IMR-90 (cell line): ENCODE measurements at regions not wholly inside any gene's neighbourhood (a gene's known extent, or its start where the extent isn't known, plus 50 kb on each side); places are given as distances from the start of the nearest gene placed in this dataset.
A peak's percentile ranks its signal among the peaks of the same experiment; 100 is the strongest.

Experiments used
- ATAC-seq: fragments of 200-7000 bp; cut with Tn5 transposase; 2 replicates; pipeline ENCODE4 v1.9.1; 2020; ENCODE audit warnings: low read depth, mild to moderate bottlenecking, moderate library complexity
- BruUV-seq: library from RNA; stranded (reverse); fragments of 400-500 nt; replicated peaks from 2 replicates; lab custom pipeline; 2021; lab: Mats Ljungman, UMichigan
- CTCF ChIA-PET: fragments of 300-600 bp; formaldehyde crosslinking; extraction: SDS; loops from one replicate; lab custom pipeline; 2021; ENCODE audit warnings: antibody characterized with exemption; lab: Yijun Ruan, JAX
- POLR2A ChIA-PET: fragments of 300-600 bp; sonication (Branson Sonifier 250); formaldehyde crosslinking; loops from one replicate; lab custom pipeline; 2022; ENCODE audit warnings: antibody characterized with exemption; ENCODE audit not compliant: unreplicated experiment; lab: Charles Lee
- DNase-seq: peaks from one replicate; pipeline ENCODE4 v3.0.0; 2013
- H2AFZ ChIP-seq: replicated peaks from 2 replicates; pipeline ENCODE3; 2013; ENCODE audit warnings: low read length, mild to moderate bottlenecking; ENCODE audit not compliant: poor library complexity
- H2AK5ac ChIP-seq: 2 replicates; pipeline ENCODE4 v1.6.1; 2013; ENCODE audit warnings: low read depth, low read length, inconsistent platforms
- H2AK9ac ChIP-seq: replicated peaks from 2 replicates; pipeline ENCODE3; 2013; ENCODE audit warnings: mild to moderate bottlenecking, low read depth, low read length, moderate library complexity; ENCODE audit not compliant: poor library complexity
- H2BK120ac ChIP-seq: 2 replicates; pipeline ENCODE4 v1.6.1; 2013; ENCODE audit warnings: low read depth, low read length, inconsistent platforms
- H2BK15ac ChIP-seq: 3 replicates; pipeline ENCODE4 v1.6.1; 2013; ENCODE audit warnings: low read depth, low read length, inconsistent platforms
- H2BK20ac ChIP-seq: 2 replicates; pipeline ENCODE4 v1.6.1; 2013; ENCODE audit warnings: low read depth, mild to moderate bottlenecking, inconsistent platforms, low read length, moderate library complexity
- H2BK5ac ChIP-seq: 2 replicates; pipeline ENCODE4 v1.6.1; 2013; ENCODE audit warnings: mild to moderate bottlenecking, low read depth, low read length, inconsistent platforms; ENCODE audit not compliant: poor library complexity, severe bottlenecking
- H3K14ac ChIP-seq: replicated peaks from 2 replicates; pipeline ENCODE4 v1.6.1; 2013; ENCODE audit warnings: low read depth, low read length, inconsistent platforms
- H3K18ac ChIP-seq: 2 replicates; pipeline ENCODE4 v1.6.1; 2013; ENCODE audit warnings: low read depth, low read length, control low read depth
- H3K23ac ChIP-seq: 2 replicates; pipeline ENCODE4 v1.6.1; 2013; ENCODE audit warnings: low read depth, low read length, inconsistent platforms
- H3K27ac ChIP-seq: 2 replicates; pipeline ENCODE4 v1.5.1; 2013; ENCODE audit warnings: mild to moderate bottlenecking, control low read depth, low read length; ENCODE audit not compliant: insufficient read depth
- H3K27me3 ChIP-seq: 2 replicates; pipeline ENCODE4 v1.6.1; 2013; ENCODE audit warnings: low read length; ENCODE audit not compliant: control insufficient read depth, insufficient read depth
- H3K36me3 ChIP-seq: 2 replicates; pipeline ENCODE4 v1.6.1; 2013; ENCODE audit warnings: low read length, mixed read lengths; ENCODE audit not compliant: control insufficient read depth, insufficient read depth
- H3K4ac ChIP-seq: 2 replicates; pipeline ENCODE4 v1.6.1; 2013; ENCODE audit warnings: low read depth, low read length, inconsistent platforms
- H3K4me1 ChIP-seq: 2 replicates; pipeline ENCODE4 v1.6.1; 2013; ENCODE audit warnings: low read length, mixed read lengths; ENCODE audit not compliant: control insufficient read depth, insufficient read depth
- H3K4me2 ChIP-seq: 2 replicates; pipeline ENCODE4 v1.6.1; 2013; ENCODE audit warnings: low read depth, mild to moderate bottlenecking, control low read depth, low read length, moderate library complexity
- H3K4me3 ChIP-seq: 2 replicates; pipeline ENCODE4 v1.5.1; 2013; ENCODE audit warnings: low read depth, mild to moderate bottlenecking, control low read depth, low read length, moderate library complexity; ENCODE audit not compliant: insufficient read depth
- H3K56ac ChIP-seq: 2 replicates; pipeline ENCODE4 v1.6.1; 2013; ENCODE audit warnings: low read length, inconsistent platforms; ENCODE audit not compliant: insufficient read depth; ENCODE audit errors: extremely low read depth
- H3K79me1 ChIP-seq, 2 experiments: 2 replicates each; pipeline ENCODE4 v1.6.1; 2013; ENCODE audit warnings: low read length in 2 of 2, inconsistent platforms in 1 of 2, low read depth in 1 of 2
- H3K9ac ChIP-seq: 2 replicates; pipeline ENCODE4 v1.6.1; 2013; ENCODE audit warnings: low read depth, low read length, control low read depth
- H3K9me1 ChIP-seq: 2 replicates; pipeline ENCODE4 v1.6.1; 2013; ENCODE audit warnings: low read length, inconsistent platforms; ENCODE audit not compliant: insufficient read depth
- H3K9me3 ChIP-seq: 2 replicates; pipeline ENCODE4 v1.6.1; 2013; ENCODE audit warnings: low read length; ENCODE audit not compliant: control insufficient read depth, insufficient read depth
- H4K20me1 ChIP-seq: 2 replicates; pipeline ENCODE4 v1.6.1; 2013; ENCODE audit warnings: low read length, inconsistent platforms; ENCODE audit not compliant: insufficient read depth
- H4K5ac ChIP-seq: 2 replicates; pipeline ENCODE4 v1.6.1; 2013; ENCODE audit warnings: mild to moderate bottlenecking, low read depth, low read length, control low read depth
- H4K8ac ChIP-seq, 2 experiments: 2 replicates each; pipeline ENCODE4 v1.6.1; 2013; ENCODE audit warnings: low read depth in 2 of 2, low read length in 2 of 2, control low read depth in 1 of 2, inconsistent platforms in 1 of 2
- H4K91ac ChIP-seq: 2 replicates; pipeline ENCODE4 v1.6.1; 2013; ENCODE audit warnings: low read depth, low read length, inconsistent platforms; ENCODE audit not compliant: insufficient read depth
- CHD1 ChIP-seq: IDR thresholded peaks from 2 replicates; pipeline ENCODE4 v1.6.1; 2012; ENCODE audit warnings: low read depth, low read length, improper control_type of control experiment
- MAFK ChIP-seq: IDR thresholded peaks from 2 replicates; pipeline ENCODE4 v1.6.1; 2012; ENCODE audit warnings: low read depth, low read length, improper control_type of control experiment
- WGBS, 2 experiments: methylation state at CpG; one replicate each; pipeline versions ENCODE4 v1.1.5 to v1.1.7; 2013; ENCODE audit warnings: missing lambda C conversion rate in 2 of 2; ENCODE audit not compliant: insufficient read length in 1 of 2; ENCODE audit errors: extremely low coverage in 2 of 2; 5-methylcytosine and 5-hydroxymethylcytosine counted together
- dilution Hi-C: fragments of 300-500 bp; cut with HindIII; formaldehyde crosslinking; loops from one replicate; pipeline ENCODE4 v1.14.3; 2018; ENCODE audit warnings: low sequenced_read_pairs; ENCODE audit not compliant: unreplicated experiment
- in situ Hi-C: fragments of 300-500 bp; cut with MboI; formaldehyde crosslinking; loops from 3 replicates; pipeline ENCODE4 v1.14.3; 2019; ENCODE audit warnings: low sequenced_read_pairs, inconsistent platforms, mixed read lengths
- intact Hi-C: fragments of 100-400 bp; cut with micrococcal nuclease; formaldehyde crosslinking; loops from 2 replicates; pipeline ENCODE4 v1.10.0; 2022

DNA sequence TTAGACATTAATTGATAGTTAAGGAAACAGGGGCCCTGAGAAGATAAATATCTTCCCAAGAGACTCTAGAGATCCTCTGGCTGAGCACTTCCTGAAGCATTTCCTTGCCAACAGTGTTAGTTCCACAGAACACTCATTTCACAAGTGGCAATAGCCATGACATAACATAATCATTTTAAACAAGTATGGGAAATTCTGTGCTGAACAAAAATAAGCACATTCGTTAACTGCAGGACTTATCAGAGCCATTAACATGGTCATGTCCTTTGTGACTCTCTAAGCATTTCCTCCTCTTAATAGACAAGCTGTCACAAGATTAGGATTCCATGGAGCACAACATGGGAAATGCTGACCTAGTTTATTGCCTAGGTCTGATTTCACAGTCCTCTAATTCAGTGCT, 184.9 kb downstream of the SNX18 start:
- no peak for ATAC-seq
- Histone ChIP-seq H2AK5ac (peak overlapping the region; percentile 96), H3K4me2 (peak overlapping the region; percentile 32; the same call in 1 of the 2 replicates), H3K9me3 (no peaks in the 10 kb centered on the region), H3K4me3 (peak overlapping the region; percentile 27; the same call in 1 of the 2 replicates), H3K56ac (peak overlapping the region; percentile 59), H2BK20ac (peak overlapping the region; percentile 100), H2BK5ac (peak overlapping the region; percentile 96), H3K9me1 (peaks cover 15% of the 10 kb centered on the region), H3K23ac (peak overlapping the region; percentile 96), H3K9ac (no peak overlapping the region; the same call in 1 of the 2 replicates), H3K4ac (peak overlapping the region; percentile 100), H2BK120ac (peak overlapping the region; percentile 98), H4K5ac (peak overlapping the region; percentile 82; the same call in 1 of the 2 replicates), H2AFZ (no peak overlapping the region), H3K18ac (peak overlapping the region; percentile 80), H4K20me1 (no peaks in the 10 kb centered on the region), H4K91ac (peak overlapping the region; percentile 99), H3K27ac (peak overlapping the region; percentile 97; the same call in 1 of the 2 replicates), H3K36me3 (no peaks in the 10 kb centered on the region), H3K14ac (peak overlapping the region; percentile 100), H3K79me1 (peaks cover 7 to 42% of the 10 kb centered on the region in 2 experiments; a peak in 3 of 4 replicates), H2BK15ac (peak overlapping the region; percentile 99), H3K4me1 (peaks cover 27% of the 10 kb centered on the region), H4K8ac (peak overlapping the region; percentile 92 to 94), H2AK9ac (no peak overlapping the region), H3K27me3 (no peaks in the 10 kb centered on the region)
- in situ Hi-C loops (no loop called here), dilution Hi-C loops (no loop called here), intact Hi-C loops (loop anchor here (2.0 to 5.0 kb wide), 4 partner anchors 42 to 185 kb away; partner anchors contain the start of gene SNX18)
- 100% methylated on average over 1 of the region's 1 CpG; no CpG with 5 or more reads in 1 of the 2 experiments for WGBS, 2 experiments
- ChIA-PET CTCF (no interaction called here), POLR2A (no interaction called here)
- DNase-seq, result peak; percentile 9
- BruUV-seq, result no TSS peak
- TF ChIP-seq MAFK (peak; percentile 23; the same call in 1 of the 2 replicates), CHD1 (no peak)
